GM18517 (cell line): ENCODE measurements at regions not wholly inside any gene's neighbourhood (a gene's known extent, or its start where the extent isn't known, plus 50 kb on each side); places are given as distances from the start of the nearest gene placed in this dataset.

Source experiments
- ATAC-seq: cut with Tn5 transposase; IDR thresholded peaks from one replicate; pipeline ENCODE4 v1.9.1; 2021; ENCODE audit warnings: mild to moderate bottlenecking, moderate library complexity; ENCODE audit not compliant: unreplicated experiment

GRCh38 chr3:134079761-134080160, 50.0 kb upstream of the SLCO2A1 start:
- ATAC-seq = no peak
